A549 (cell line): ENCODE measurements at regions not wholly inside any gene's neighbourhood (a gene's known extent, or its start where the extent isn't known, plus 50 kb on each side); places are given as distances from the start of the nearest gene placed in this dataset.

Source experiments
- CTCF ChIP-seq: fragments of >200 bp; sonication (Bioruptor Twin); formaldehyde crosslinking; IDR thresholded peaks from 3 replicates; pipeline ENCODE4 v1.5.1; 2016
- SMC3 ChIP-seq: fragments of >200 bp; sonication (Bioruptor Twin); formaldehyde crosslinking; IDR thresholded peaks from 3 replicates; pipeline ENCODE4 v1.6.1; 2018; ENCODE audit warnings: inconsistent platforms

GRCh38 chr17:55584861-55585260 is 73.6 kb upstream of the SMIM36 start:
- TF ChIP-seq SMC3, result no peak
- no peak for TF ChIP-seq CTCF
